ENCODE measurements at regions not wholly inside any gene's neighbourhood (a gene's known extent, or its start where the extent isn't known, plus 50 kb on each side); places are given as distances from the start of the nearest gene placed in this dataset.

DNA sequence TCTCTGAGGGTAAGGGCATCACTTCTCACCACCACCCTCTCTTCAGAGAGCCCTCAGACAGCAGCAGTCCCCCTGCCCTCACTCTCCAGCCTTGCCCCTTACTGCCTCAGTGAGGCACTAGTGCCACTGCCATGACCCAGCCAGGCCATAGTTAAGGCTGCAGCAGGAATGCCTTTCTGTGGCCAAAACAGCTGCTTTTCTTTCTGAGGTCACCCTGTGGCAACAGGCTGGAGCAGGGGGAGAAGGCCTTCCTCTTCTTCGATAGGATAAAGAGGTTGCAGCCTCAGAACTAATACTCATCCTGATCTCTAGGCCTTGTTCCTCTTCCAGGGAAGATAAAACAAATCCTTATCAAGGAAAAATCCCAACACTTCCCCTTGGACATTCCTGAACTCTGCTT is 56.8 kb upstream of the ECI2 start:
- no peak for DNase-seq (ENCODE audit: low spot score)

GRCh38 chr6:4191271-4191721 is 55.9 kb upstream of the ECI2 start:
- no peak for DNase-seq (ENCODE audit: low spot score)

DNA sequence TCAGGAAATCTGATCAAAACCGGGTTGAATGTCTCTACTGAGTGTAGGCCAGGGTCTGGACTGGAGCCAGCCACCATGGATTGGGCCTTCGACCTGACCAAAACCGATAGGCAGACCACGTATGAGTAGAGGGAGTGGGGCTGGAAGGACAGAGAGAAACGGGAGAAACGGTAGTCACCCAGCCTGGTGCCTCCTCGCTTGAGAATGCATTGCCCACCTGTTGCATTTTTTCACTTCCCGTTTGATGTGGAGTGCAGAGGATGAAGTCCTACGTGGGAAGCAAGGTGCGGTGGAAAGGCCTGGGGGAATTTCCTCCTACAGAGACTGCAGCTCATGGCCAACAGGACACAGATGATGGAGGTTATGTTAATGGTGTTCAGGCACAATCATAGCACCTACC is 53.9 kb upstream of the ECI2 start:
- no peak for DNase-seq (ENCODE audit: low spot score)

DNA sequence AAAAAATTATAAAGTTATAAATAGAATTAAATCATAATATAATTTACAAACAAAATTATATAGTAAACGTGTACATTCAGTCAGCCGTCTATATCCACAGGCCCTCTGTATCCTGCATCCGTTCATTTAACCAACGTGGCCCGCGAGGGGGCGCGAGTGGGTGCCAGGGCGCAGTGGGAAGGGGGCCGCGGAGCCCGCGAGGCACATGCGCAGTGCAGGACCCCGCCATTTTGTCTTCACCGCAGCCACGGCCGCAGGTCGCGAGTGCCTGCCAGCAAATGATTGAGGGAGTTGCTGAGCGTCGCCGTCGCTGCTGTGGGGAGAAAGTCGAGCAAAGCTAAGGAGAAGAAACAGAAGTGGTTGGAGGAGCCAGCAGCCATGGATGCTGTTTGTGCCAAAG is 53.4 kb upstream of the ECI2 start:
- DNase-seq (ENCODE audit: low spot score) = no peak

DNA sequence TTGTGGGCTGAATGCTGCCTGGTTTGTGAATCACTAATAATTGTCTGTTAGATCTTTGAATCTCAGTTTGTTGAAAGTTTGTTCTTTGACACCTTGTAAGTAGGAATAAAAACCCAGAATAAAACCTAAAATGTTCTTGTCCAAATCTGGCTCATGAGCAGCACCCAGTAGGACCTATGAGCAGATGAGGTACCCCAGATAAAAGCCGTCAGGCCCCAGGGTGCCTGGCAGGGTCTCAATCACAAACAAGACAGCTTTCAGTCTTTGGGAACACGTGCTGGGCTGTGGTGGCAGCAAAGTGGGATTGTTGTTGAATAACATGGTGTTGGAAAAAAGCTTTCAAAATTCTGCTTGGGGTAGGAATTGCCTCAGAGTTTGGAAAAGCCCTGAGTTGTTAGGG is 52.1 kb upstream of the ECI2 start:
- DNase-seq (ENCODE audit: low spot score) = no peak

GRCh38 chr6:4186385-4186784 is 51.0 kb upstream of the ECI2 start:
- DNase-seq (ENCODE audit: low spot score) = no peak

GRCh38 chr6:4185846-4186245 is 50.5 kb upstream of the ECI2 start:
- DNase-seq (ENCODE audit: low spot score) = no peak

GRCh38 chr6:4185419-4185818 is 50.0 kb upstream of the ECI2 start:
- no peak for DNase-seq (ENCODE audit: low spot score)

Data from ecto neural progenitor cell (in vitro differentiated cells).